Esophagus squamous epithelium (tissue), 4 donors: ENCODE measurements at regions not wholly inside any gene's neighbourhood (a gene's known extent, or its start where the extent isn't known, plus 50 kb on each side); places are given as distances from the start of the nearest gene placed in this dataset.
"Not testable (repeated sequence)": the region's sequence is repeated elsewhere in the genome, so short reads cannot be mapped to it uniquely, and the experiment has no call there.

ENCODE experiments used
- CTCF ChIP-seq, 6 experiments: fragments of 450-650 bp in 4 of 6; fragments of 200-600 bp in 2 of 6; sonication (generic) in 2 of 6; IDR thresholded peaks; one replicate each; pipeline ENCODE4 v1.5.1; 2016 to 2019; ENCODE audit warnings: antibody characterized with exemption in 6 of 6, mild to moderate bottlenecking in 4 of 6, moderate library complexity in 4 of 6
- POLR2A ChIP-seq, 4 donors: fragments of 450-650 bp; IDR thresholded peaks; one replicate each; pipeline ENCODE4 v1.6.1; 2017; ENCODE audit warnings: antibody characterized with exemption in 4 of 4, mild to moderate bottlenecking in 4 of 4, moderate library complexity in 3 of 4

- TF ChIP-seq CTCF (IDR thresholded peaks at IDR 0.05), result not testable (repeated sequence)
- TF ChIP-seq POLR2A (IDR thresholded peaks at IDR 0.05), result peak in 2 of 4 donors; percentile 44 to 66
Observed at GRCh38 chr1:149636286-149637122, 52.9 kb downstream of the PPIAL4C start.
